T-helper 2 cell treated with Interferon-gamma antibody and Interleukin-4, amounts not matched to agents 100 ng/mL and 5 ng/mL, for 36 hours (primary cell): ENCODE measurements at regions not wholly inside any gene's neighbourhood (a gene's known extent, or its start where the extent isn't known, plus 50 kb on each side); places are given as distances from the start of the nearest gene placed in this dataset.

ENCODE experiments used
- intact Hi-C: fragments of 100-400 bp; cut with micrococcal nuclease; formaldehyde crosslinking; loops from one replicate; pipeline ENCODE4 v1.15.1; 2023

DNA sequence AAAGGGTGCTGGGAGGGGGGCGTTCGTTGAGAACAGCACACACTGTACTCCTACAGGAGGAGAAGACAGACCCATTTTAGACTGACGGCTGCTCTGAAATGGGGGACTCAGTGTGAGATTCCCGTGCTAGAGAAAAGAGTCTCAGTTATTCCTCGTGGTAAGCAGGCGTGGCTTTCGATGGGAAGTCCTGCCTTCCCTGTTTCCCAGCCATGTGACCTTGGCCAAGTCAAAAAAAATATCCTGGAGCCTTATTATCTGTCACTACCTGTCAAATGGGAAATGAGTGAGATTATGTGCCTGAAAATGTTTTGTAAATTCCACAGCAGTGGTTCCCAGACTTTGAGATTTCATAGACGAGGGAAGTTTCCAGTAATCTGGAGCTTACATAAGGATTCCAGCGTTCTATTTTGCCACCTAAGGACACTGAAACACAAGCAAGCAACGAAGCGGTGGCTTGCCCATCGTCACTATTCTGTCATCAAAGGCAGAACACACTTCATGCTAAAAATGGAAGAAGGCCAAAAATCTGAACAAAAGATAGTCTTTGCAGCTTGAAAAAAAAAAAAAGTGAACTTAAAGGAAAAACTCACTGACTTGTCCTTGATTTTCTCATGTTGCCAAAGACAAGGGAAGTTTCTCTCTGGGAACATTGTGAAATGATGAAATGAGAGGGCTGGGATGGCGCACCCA lies 253.4 kb upstream of the RPL38 start:
- intact Hi-C loops, result no loop called here

DNA sequence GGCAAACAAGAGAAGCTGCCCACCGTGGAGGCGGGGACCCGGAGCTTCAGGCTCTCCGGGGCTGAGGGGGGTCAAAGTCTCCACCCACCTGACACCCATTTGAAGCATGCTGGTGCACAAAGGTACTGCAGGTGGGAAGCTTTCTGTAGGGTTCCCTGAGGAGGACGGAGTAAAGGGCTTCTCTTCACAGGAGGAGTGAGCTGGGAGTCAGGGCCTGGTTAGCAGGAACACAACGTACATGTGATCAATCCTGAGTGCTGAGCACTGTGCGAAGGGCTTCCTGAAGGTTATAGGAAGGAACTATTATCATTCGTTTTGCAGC lies 252.9 kb upstream of the RPL38 start:
- intact Hi-C loops, result no loop called here

DNA sequence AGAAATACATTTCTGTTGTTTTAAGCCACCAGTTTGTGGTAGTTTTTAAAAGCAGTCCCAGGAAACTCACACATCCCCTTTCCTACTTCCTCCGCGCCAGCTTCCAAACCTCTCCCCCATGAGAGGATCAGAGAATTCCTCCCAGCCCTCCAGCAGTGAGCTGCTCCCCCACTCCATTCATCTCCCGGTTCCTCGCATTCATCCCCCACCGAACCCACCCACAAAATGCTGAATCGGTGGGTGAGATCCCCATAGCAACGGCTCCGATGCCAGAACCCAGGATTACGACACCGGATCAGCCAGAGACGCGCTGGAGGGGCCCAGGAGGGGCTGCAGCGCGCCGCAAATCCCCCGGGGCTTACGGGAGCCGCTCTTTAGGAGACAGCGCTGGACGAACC lies 251.4 kb upstream of the RPL38 start:
- intact Hi-C loops, result no loop called here

DNA sequence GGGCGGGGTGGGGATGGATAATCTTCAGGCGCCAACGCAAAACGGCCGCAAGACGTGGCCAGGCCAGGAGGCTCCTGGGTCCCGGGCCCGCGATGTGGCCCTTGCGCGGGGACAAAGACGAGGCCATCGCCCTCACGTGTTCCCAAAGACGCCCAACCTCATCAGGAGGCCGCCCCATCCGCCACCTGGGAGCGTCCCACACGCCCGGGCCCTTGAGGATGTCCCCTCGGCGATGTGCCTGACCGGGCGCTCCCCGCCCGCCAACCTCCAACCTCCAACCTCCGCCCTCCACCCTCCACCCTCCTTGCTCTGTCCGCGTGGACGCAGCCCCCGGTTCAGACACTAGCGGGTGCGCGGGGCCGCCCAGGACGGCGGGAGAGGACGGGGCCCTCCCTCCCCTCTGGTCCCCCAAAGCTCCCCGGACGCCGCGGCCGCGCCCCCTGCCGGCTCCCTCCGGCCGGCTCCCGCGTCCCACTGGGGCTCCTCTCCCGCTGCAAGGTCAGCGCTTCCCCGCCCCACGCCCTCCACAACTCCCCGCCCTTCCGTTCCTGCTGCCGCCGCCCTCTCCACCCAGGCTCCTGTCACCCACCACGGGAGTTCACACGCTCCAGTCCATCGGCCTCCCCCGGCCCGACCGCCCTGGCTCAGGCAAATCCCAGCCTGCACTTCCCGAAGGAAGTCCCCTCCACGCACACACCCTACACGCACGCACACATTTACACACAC lies 250.8 kb upstream of the RPL38 start:
- intact Hi-C loops, result no loop called here

DNA sequence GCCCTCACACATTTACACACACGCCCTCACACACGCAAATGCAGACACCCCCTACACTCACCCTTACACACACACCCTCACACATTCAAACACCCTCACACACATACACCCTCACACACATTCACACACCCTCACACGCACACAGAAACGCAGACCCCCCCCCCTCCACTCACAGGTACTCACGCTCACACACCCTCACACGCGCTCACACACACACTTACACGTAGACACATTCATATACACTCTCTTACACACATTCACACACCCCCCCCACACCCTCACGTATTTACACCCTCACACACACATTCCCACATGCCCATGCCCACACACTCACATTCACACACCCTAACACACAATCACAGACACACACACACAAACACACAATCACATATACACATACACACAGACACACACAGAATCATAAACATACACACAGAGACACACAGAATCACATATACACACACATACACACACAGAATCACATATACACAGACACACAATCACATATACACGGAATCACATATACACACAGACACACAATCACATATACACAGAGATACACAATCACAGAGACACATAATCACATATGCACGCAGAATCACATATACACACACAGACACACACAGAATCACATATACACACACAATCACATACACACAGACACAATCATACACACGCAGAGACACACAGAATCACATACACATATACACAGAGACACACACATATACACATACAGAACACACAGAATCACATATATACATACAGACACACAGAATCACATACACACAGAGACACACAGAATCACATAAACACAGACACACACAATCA lies 250.1 kb upstream of the RPL38 start:
- intact Hi-C loops, result no loop called here

DNA sequence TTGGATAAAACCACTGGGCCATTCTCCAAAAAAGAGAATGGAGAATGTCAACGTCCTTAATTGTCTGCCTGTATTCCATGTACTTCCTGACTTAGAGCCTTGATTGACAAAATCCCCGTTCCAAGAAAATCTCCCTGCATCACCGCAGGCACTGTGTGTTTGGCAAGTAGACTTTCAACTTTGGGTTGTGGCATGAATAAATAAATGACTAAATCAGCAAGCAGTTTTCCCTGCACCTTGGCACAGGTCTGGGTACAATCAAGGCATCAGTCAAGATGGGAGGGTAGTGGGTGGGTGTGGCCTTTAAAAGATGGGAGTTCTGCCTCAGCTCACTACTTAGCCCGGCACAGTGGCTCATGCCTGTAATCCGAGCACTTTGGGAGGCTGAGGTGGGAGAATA lies 248.5 kb upstream of the RPL38 start:
- intact Hi-C loops, result no loop called here

DNA sequence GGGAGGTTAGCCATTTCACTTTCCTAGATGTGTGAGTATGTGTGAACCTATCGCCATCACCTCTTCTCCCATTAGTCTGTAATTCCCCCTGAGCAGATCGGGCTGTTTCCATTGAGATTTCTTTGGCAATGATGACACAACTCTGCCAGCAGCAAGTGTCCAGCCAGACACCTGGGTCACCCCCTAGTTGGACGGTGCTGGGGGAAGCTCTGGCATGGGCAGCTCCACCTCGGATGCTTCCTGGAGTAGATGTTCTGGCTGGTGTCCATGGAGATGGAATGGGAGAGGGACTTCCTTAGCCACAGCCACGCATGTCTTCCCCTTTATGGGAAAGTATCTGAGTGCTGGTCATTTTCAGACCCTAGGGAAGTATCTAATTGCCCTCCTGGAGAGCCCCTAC lies 247.9 kb upstream of the RPL38 start:
- intact Hi-C loops, result loop anchor here (1.0 kb wide), 1 partner anchor 526 kb away; no protein-coding TSS in a partner anchor

DNA sequence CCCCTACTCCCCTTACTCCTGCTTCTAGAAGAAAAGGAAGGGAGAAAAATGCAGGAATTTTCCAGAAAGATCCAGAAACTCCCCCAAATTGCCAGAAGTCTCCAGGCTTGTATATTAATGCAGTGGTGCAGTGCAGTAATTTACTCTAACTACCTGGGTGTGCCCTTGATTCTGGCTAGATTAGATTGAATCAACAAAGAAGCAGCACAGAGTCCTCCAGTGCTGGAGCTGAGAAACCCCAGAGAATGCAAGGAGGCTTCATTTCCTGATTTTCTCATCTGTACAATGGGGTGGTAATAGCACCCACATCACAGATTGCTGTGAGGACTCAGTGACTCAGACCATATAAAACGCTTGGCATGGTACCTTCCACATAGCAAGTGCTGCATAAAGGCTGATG lies 247.3 kb upstream of the RPL38 start:
- intact Hi-C loops, result loop anchor here (1.0 kb wide), 1 partner anchor 527 kb away; no protein-coding TSS in a partner anchor

DNA sequence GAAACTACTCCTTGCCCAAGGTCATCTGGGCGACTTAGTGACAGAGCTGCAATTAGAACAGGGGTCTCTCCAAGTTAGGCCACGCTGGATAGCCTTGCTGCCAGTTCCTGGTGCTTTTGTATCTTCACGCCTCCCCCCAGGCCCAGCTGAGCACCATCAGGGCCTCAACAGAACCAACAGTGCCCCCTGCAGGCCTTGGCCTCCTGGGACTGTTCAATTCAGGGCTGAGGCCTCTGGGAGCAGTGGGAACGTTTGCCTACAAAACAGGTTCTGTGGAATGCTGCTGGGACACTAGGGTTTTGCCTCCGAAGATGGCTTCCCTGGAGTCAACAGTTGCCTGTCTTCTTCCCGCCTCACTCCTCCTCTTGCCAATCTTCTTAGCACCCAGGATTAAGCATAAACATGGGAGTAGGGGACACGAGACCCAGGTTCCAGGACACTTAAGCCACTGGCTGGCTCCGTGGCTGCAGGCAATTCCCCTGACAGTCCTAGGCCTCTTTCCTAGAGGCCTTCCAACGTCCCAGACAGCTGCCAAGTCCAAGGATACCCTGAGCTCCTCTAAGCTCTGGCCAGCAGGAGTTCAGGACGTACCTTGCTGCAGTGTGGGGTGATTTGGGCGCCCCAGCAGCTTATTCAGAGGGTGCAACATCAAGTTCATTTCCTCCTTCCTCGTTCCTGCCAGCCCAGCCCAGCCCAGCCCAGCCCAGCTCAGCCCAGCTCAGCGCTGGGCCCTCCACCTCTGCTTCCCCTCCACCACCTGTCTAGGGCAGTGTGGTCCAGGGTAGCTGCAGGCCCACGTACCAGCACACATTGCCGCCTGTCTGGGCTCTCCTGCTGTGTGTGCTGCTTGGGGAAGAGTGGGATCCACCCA lies 246.6 kb upstream of the RPL38 start:
- intact Hi-C loops, result loop anchor here (1.0 kb wide), 1 partner anchor 528 kb away; no protein-coding TSS in a partner anchor

DNA sequence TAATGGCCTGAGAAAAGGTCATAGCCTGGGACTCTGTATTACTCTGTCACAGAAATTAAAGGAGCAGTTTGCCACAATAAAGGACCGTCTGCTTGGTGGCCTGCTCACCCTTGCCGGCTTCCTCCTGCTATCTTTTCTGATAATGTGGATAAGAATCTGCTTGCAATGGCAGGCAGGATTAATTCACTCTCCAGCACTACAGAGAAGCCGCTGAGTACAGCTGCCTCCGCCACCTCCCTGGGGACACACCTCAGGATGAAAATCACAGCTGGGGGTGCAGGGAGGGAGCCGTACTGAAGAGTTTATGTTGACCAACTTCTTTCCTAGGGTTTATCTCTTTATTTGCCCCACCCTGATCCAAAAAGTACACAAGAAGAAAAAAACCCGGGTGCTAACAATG lies 245.9 kb upstream of the RPL38 start:
- intact Hi-C loops, result no loop called here

DNA sequence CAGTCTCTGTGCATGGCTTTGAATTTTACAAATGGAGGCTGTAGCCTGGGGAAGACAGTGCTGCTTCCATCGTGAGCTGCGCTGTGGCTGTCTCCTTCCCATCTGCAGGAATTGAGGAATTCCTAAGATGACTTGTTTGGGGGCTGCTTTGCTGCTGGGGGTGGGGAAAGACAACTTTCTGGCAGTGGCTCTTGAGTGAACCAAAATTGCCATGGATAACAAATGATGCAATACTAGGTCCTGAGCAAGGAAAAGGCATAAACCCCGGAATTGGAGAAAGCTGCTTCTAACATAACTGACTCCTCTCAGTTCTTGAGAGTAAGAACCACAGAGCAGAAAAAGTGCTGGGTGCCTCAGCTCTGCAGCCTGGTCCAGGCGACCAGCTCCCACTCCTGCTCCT lies 245.0 kb upstream of the RPL38 start:
- intact Hi-C loops, result no loop called here

DNA sequence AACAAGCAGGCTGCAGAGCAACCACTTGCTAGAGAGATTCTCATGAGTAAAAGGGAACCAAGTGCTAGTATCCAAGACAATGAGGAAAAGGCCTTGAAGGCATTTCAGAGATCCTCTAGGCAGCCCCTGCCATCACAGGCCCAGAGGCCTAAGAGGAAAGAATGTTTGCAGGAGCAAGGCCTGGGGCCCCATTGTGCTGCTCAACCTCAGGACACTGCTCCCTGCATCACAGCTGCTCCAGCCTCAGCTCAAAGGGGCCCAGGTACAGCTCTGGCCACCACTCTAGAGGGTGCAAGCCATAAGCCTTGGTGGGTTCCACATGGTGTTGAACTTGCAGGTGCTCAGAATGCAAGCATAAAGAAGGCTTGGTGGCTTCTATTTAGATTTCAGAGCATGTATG lies 243.0 kb upstream of the RPL38 start:
- intact Hi-C loops, result no loop called here

DNA sequence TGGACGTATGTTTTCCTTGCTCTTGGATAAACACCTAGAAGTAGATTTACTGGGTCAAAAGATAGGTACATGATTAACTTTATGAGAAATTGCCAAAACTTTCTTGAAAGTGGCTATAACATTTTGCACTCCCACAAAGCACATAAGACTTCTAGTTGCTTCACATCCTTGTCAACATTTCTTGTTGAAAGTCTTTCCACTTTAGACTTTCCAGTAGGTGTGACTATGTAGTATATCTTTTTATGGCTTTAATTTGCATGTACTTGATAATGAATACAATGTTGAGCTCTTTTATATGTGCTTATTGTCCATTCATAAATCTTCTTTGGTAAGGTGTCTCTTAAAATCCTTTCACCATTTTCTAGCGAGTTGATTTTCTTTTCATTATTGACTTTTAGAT lies 241.2 kb upstream of the RPL38 start:
- intact Hi-C loops, result no loop called here

DNA sequence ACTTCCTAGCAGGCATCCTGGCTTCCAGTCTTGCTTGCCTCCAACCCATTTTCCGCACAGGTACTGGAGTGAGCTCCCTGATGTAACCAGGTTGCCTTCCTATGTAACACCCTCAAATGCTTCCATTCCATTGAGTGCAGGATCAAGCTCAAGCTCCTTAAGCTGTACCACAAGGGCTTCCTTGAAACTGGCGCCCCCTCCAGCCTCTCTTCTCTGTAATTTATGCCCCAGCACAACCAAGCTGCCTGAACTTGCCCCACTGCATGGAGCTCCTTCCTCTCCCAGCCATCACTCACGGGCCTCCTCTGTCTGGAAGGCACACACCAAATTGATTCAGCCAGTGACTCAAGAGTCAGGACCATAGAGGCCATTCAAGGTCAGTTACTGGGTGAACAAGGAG lies 234.8 kb upstream of the RPL38 start:
- intact Hi-C loops, result no loop called here

DNA sequence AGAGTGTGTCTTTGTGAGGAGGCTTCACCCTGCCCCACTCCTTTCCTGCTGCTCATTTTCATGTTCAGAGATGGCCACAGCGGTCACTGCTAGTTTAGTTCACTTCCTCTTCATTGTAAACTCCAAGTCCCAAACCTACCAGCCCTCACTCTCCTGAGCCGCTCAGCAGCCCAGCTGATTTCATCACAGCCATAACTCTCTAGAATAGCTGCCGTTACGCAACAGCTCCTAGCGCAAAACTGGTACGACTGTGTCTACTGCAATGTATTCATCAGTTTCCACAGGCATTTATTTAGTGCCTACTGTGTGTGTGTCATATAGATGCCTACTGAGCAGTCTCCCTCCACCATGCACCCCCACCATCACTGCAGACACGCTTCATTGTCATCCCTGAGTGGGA lies 233.5 kb upstream of the RPL38 start:
- intact Hi-C loops, result no loop called here

DNA sequence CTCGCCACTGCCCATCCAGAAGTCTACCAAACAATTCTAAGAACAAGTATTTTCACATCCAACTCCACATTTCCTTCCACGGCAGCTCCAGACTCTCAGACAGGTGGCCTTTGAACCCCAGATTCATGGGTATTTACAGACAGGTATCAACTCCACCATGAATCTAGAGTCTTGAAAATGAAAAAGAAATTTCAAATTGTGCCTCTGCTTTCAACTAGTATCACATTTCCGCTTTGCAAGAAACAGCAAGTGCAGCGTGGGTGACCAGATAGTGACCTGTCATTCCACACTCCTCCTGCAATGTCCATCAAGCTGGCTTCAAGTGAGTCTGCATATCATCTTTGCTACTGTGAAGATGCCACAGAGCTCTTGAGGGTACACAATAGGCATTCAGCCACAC lies 232.4 kb upstream of the RPL38 start:
- intact Hi-C loops, result no loop called here

DNA sequence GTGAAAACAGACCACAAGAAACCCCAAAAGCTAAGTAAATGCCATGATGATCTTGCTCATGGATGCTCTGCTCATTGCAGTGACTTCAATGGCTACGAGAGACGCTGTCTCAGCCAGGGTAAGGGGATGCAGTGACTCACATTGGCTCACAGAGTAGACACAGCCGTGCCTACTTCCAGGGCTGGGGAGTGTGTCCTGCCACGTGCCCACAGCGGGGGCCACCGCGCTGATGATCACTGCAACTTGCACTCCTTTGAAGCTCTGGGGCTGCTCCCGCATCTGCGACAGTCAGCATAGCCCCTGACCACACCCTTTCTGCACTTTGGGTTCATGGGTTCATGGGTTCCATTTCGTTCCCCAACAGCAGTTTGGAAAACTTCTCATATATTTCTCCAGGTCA lies 231.4 kb upstream of the RPL38 start:
- intact Hi-C loops, result no loop called here

DNA sequence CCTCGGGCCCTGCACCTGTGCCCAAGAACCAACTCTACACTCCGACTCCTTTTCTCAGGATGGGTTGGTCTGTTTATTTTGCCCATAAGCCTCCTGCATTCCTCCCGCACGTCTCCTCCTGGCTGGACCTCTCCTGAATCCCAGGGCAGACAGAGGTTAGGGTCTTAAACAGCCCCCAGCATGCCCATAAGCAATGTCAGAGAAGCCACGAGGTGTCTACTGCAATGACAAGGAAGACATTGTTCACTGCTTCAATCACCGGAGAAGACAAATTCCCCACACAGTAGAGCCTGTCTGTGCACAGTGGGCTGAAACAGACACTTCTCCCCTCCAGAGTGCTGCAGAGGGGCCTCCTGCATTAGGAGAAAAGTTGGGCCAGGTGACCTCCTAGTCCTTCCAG lies 230.6 kb upstream of the RPL38 start:
- intact Hi-C loops, result no loop called here

DNA sequence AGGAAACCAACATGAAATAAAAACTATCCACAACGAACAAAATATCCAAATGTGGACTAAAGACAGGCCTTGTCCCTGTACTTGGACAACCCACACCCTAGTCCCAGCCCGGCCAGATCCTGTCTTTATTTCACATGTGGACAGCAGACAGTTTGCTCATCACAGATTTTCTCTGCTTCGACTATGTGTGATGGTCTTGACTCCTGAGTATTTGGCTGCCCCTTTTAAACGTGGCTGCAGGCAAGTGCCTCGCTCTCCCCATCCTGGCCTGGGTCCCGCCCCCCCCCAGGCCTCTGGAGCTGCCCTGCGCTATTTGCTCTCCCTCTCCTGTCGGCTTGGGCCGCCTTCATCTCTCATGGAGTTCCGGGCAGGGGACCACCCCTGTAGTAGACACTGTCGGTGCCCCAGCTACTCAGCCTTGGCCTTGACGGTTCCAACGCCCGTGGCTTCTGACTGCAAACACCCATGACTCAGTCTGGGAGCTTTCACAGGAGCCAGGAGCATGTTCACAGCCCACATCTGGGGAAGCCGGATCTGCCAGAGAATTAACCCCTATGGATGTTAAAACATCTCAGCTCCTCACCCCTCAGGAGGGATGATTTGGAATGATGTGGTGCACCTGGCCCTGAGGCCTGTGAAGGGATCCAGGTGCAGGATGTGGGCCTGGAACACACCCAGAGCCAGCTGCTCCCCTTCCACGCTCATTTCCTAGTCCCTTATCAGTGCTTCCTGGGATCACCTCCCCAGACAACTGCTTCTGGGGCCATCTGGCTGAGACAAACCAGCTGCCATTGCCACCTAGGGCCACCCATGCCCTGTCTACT lies 229.7 kb upstream of the RPL38 start:
- intact Hi-C loops, result no loop called here

DNA sequence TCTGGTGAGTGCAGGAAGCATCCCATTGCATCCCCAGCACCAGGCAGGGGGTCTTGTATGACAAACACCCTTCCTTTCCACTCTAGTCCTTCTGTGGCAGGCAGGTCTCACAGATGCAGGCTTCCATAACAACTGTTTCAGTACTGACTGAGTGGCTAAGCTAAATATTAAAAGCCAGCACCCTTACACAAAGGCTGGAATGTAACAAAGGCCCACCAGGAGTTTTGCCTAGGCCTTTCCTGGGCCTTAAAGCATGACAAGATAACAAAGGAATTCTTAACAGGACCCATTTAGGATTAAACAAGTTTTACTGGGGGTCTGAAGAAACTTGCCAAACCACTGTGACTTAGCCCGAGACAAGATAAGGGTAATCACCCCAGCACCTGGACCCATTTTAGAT lies 228.9 kb upstream of the RPL38 start:
- intact Hi-C loops, result no loop called here

DNA sequence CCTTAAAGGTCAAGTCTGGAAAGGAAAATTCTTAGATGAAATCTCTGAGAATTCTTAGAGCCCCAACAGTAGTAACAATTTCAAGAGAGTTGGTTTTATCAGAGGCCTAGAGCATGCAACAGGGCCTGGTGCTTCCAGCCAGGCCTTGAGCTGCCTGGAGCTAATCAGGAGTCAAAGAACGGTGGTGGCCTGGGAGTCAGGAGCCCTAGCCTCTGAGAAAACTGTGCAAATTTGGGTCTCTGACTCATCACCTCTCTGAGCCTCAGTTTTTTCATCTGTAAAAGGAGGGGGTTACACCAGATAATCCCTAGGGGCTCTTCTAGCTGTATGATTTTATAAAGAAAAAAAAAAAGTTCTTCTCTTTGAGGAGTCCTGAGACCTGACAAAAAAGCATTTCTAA lies 227.3 kb upstream of the RPL38 start:
- intact Hi-C loops, result no loop called here
